HG02759 (cell line): ENCODE measurements at regions not wholly inside any gene's neighbourhood (a gene's known extent, or its start where the extent isn't known, plus 50 kb on each side); places are given as distances from the start of the nearest gene placed in this dataset.
"Not testable (repeated sequence)": the region's sequence is repeated elsewhere in the genome, so short reads cannot be mapped to it uniquely, and the experiment has no call there.

Experiments
- ATAC-seq: cut with Tn5 transposase; IDR thresholded peaks from one replicate; pipeline ENCODE4 v1.9.1; 2021; ENCODE audit warnings: mild to moderate bottlenecking, moderate library complexity; ENCODE audit not compliant: unreplicated experiment

- ATAC-seq: no peak
These were observed 415.0 kb upstream of the INTU start for GRCh38 chr4:127217586-127218229.

GRCh38 chr4:127219232-127219631 lies 413.5 kb upstream of the INTU start:
- no peak for ATAC-seq

GRCh38 chr4:127224556-127224955 lies 408.2 kb upstream of the INTU start:
- ATAC-seq: no peak

- no peak for ATAC-seq
These were observed 402.7 kb upstream of the INTU start for GRCh38 chr4:127229855-127230608.

GRCh38 chr4:127236889-127237288 lies 395.9 kb upstream of the INTU start:
- ATAC-seq: no peak

GRCh38 chr4:127237581-127237980 lies 395.2 kb upstream of the INTU start:
- no peak for ATAC-seq

- no peak for ATAC-seq
These were observed 393.7 kb upstream of the INTU start for GRCh38 chr4:127238956-127239475.

GRCh38 chr4:127239902-127240763 lies 392.6 kb upstream of the INTU start:
- no peak for ATAC-seq

- ATAC-seq: no peak
These were observed 392.0 kb upstream of the INTU start for GRCh38 chr4:127240764-127241105.

GRCh38 chr4:127244515-127244914 lies 388.2 kb upstream of the INTU start:
- ATAC-seq: no peak

- no peak for ATAC-seq
These were observed 385.5 kb upstream of the INTU start for GRCh38 chr4:127246963-127247952.

- no peak for ATAC-seq
These were observed 383.5 kb upstream of the INTU start for GRCh38 chr4:127249066-127249766.

- no peak for ATAC-seq
These were observed 383.0 kb upstream of the INTU start for GRCh38 chr4:127249767-127250108.

GRCh38 chr4:127250577-127250976 lies 382.2 kb upstream of the INTU start:
- no peak for ATAC-seq

- ATAC-seq: no peak
These were observed 381.3 kb upstream of the INTU start for GRCh38 chr4:127251423-127251822.

GRCh38 chr4:127256500-127256899 lies 376.3 kb upstream of the INTU start:
- no peak for ATAC-seq

GRCh38 chr4:127261476-127261875 lies 371.3 kb upstream of the INTU start:
- no peak for ATAC-seq

GRCh38 chr4:127268367-127268766 lies 364.4 kb upstream of the INTU start:
- ATAC-seq: no peak

- not testable (repeated sequence) for ATAC-seq
These were observed 355.7 kb upstream of the INTU start for GRCh38 chr4:127277023-127277422.

GRCh38 chr4:127284236-127284635 lies 348.5 kb upstream of the INTU start:
- no peak for ATAC-seq
